HepG2 (cell line): ENCODE measurements at regions not wholly inside any gene's neighbourhood (a gene's known extent, or its start where the extent isn't known, plus 50 kb on each side); places are given as distances from the start of the nearest gene placed in this dataset.

Source experiments
- ATAC-seq: fragments of 200-7000 bp; cut with Tn5 transposase; 3 replicates; pipeline ENCODE4 v1.9.1; 2020; ENCODE audit warnings: mild to moderate bottlenecking, moderate library complexity
- BruUV-seq: library from RNA; stranded (reverse); fragments of 400-500 nt; replicated peaks from 2 replicates; lab custom pipeline; 2021; lab: Mats Ljungman, UMichigan
- CTCF ChIA-PET: fragments of 300-600 bp; formaldehyde crosslinking; extraction: SDS; loops from one replicate; lab custom pipeline; 2021; ENCODE audit warnings: low total read pairs, inconsistent platforms, low intra/inter-chr PET ratio; lab: Yijun Ruan, JAX
- POLR2A ChIA-PET: fragments of 350-600 bp; sonication (Branson Sonifier 250); formaldehyde crosslinking; loops from one replicate; lab custom pipeline; 2020; ENCODE audit warnings: antibody characterized with exemption, inconsistent platforms; lab: Yijun Ruan, JAX
- DNase-seq: peaks from one replicate; pipeline ENCODE4 v3.0.0-alpha.2; 2015; ENCODE audit warnings: low spot score
- FAIRE-seq: peaks from 3 replicates; lab custom pipeline; 2011; peaks lifted over from hg19 to GRCh38; lab: Jason Lieb, UNC
- H2AFZ ChIP-seq: one replicate; pipeline ENCODE4 v1.6.1; 2011; ENCODE audit warnings: low read length, inconsistent platforms
- H3K27ac ChIP-seq: fragments of 300-600 bp; 3 replicates; pipeline ENCODE4 v1.8.0; 2011; ENCODE audit warnings: mixed run types, mild to moderate bottlenecking, mixed read lengths, low read length, inconsistent platforms; ENCODE audit not compliant: insufficient read depth; ENCODE audit errors: extremely low read length
- H3K27me3 ChIP-seq, 2 experiments: fragments of 200-600 bp in 1 of 2; 2 replicates in 1 of 2; 3 replicates in 1 of 2; pipeline versions ENCODE4 v1.6.0 to v1.8.0; 2011; ENCODE audit warnings: low read length in 2 of 2, mild to moderate bottlenecking in 2 of 2, moderate library complexity in 2 of 2, inconsistent platforms in 1 of 2; ENCODE audit not compliant: insufficient read depth in 2 of 2, control insufficient read depth in 1 of 2
- H3K36me3 ChIP-seq, 2 experiments: fragments of 200-600 bp in 1 of 2; replicated peaks in 1 of 2; 2 replicates in 1 of 2; 3 replicates in 1 of 2; pipeline versions ENCODE4 v1.5.1 to v1.8.0; 2011; ENCODE audit warnings: low read length in 2 of 2, inconsistent platforms in 1 of 2; ENCODE audit not compliant: insufficient read depth in 2 of 2, control insufficient read depth in 1 of 2
- H3K4me1 ChIP-seq: 2 replicates; pipeline ENCODE4 v1.5.1; 2012; ENCODE audit warnings: low read length, inconsistent platforms; ENCODE audit not compliant: insufficient read depth
- H3K4me2 ChIP-seq: 2 replicates; pipeline ENCODE4 v1.6.0; 2011; ENCODE audit warnings: low read depth, low read length, inconsistent platforms
- H3K4me3 ChIP-seq, 3 experiments: fragments of 200-600 bp in 1 of 3; sonication (generic), shearing (Covaris generic) in 1 of 3; replicated peaks in 1 of 3; 2 replicates each; pipeline ENCODE4 v1.5.1; 2011 to 2016; ENCODE audit warnings: low read length in 3 of 3, inconsistent platforms in 2 of 3, low read depth in 2 of 3, mild to moderate bottlenecking in 2 of 3, control low read depth in 1 of 3, mixed read lengths in 1 of 3; ENCODE audit not compliant: insufficient read depth in 1 of 3
- H3K79me2 ChIP-seq: one replicate; pipeline ENCODE4 v1.6.1; 2011; ENCODE audit warnings: low read length, inconsistent platforms; ENCODE audit not compliant: insufficient read depth
- H3K9ac ChIP-seq: 2 replicates; pipeline ENCODE4 v1.6.0; 2011; ENCODE audit warnings: mild to moderate bottlenecking, low read depth, low read length, inconsistent platforms; ENCODE audit not compliant: insufficient read depth
- H3K9me3 ChIP-seq: 2 replicates; pipeline ENCODE4 v1.5.1; 2012; ENCODE audit warnings: mild to moderate bottlenecking, low read length
- H4K20me1 ChIP-seq: 2 replicates; pipeline ENCODE4 v1.6.0; 2011; ENCODE audit warnings: inconsistent platforms, mild to moderate bottlenecking, low read length, moderate library complexity; ENCODE audit not compliant: insufficient read depth
- ELF3 ChIP-seq: IDR thresholded peaks from 2 replicates; pipeline ENCODE4 v1.6.1; 2016; ENCODE audit warnings: missing genetic modification reagents, missing compliant biosample characterization
- EP300 ChIP-seq, 3 experiments: sonication (generic) in 1 of 3; formaldehyde crosslinking in 1 of 3; IDR thresholded peaks; 2 replicates each; pipeline versions ENCODE4 v1.5.1 to v1.6.1; 2011 to 2020; ENCODE audit warnings: low read depth in 2 of 3, low read length in 2 of 3, borderline replicate concordance in 1 of 3, improper control_type of control experiment in 1 of 3, mild to moderate bottlenecking in 1 of 3, missing genetic modification reagents in 1 of 3, moderate library complexity in 1 of 3
- FOXO1 ChIP-seq: sonication (generic); formaldehyde crosslinking; IDR thresholded peaks from 2 replicates; pipeline ENCODE4 v1.4.0; 2020; ENCODE audit warnings: missing genetic modification reagents
- KLF9 ChIP-seq: IDR thresholded peaks from 2 replicates; pipeline ENCODE4 v1.6.1; 2016; ENCODE audit warnings: low read depth
- NONO ChIP-seq, 2 experiments: fragments of 450-650 bp in 1 of 2; sonication (generic) in 1 of 2; formaldehyde crosslinking in 1 of 2; IDR thresholded peaks in 1 of 2; conservative IDR thresholded peaks in 1 of 2; 2 replicates each; pipeline versions ENCODE4 v1.6.1 to v1.8.0; 2017 to 2022; ENCODE audit warnings: mild to moderate bottlenecking in 1 of 2, missing genetic modification reagents in 1 of 2, moderate library complexity in 1 of 2
- RNF2 ChIP-seq: fragments of 450-650 bp; conservative IDR thresholded peaks from 2 replicates; pipeline ENCODE4 v1.6.1; 2016; ENCODE audit warnings: low read depth
- SALL2 ChIP-seq: sonication (generic); formaldehyde crosslinking; IDR thresholded peaks from 2 replicates; pipeline ENCODE4 v1.8.1; 2023; ENCODE audit warnings: mild to moderate bottlenecking, missing genetic modification reagents, inconsistent platforms
- THAP7 ChIP-seq: sonication (generic); formaldehyde crosslinking; IDR thresholded peaks from 2 replicates; pipeline ENCODE4 v1.8.1; 2023; ENCODE audit warnings: mild to moderate bottlenecking, missing genetic modification reagents
- TRIM24 ChIP-seq: sonication (generic); formaldehyde crosslinking; IDR thresholded peaks from 2 replicates; pipeline ENCODE4 v1.8.0; 2022; ENCODE audit warnings: mild to moderate bottlenecking, missing genetic modification reagents
- ZBTB7A ChIP-seq: sonication (generic); formaldehyde crosslinking; IDR thresholded peaks from 2 replicates; pipeline ENCODE4 v1.8.0; 2022; ENCODE audit warnings: mild to moderate bottlenecking, missing genetic modification reagents
- ZNF281 ChIP-seq: sonication (generic); formaldehyde crosslinking; IDR thresholded peaks from 2 replicates; pipeline ENCODE4 v1.4.0; 2020; ENCODE audit warnings: missing genetic modification reagents, borderline replicate concordance
- ZNF619 ChIP-seq: sonication (generic); formaldehyde crosslinking; IDR thresholded peaks from 2 replicates; pipeline ENCODE4 v1.4.0; 2020; ENCODE audit warnings: mild to moderate bottlenecking, missing genetic modification reagents
- ZNF710 ChIP-seq: sonication (generic); formaldehyde crosslinking; IDR thresholded peaks from 2 replicates; pipeline ENCODE4 v1.5.0; 2020; ENCODE audit warnings: mild to moderate bottlenecking, missing genetic modification reagents, borderline replicate concordance
- ZNF772 ChIP-seq: sonication (generic); formaldehyde crosslinking; IDR thresholded peaks from 2 replicates; pipeline ENCODE4 v1.5.0; 2020; ENCODE audit warnings: mild to moderate bottlenecking, missing genetic modification reagents
- ZNF776 ChIP-seq: sonication (generic); formaldehyde crosslinking; IDR thresholded peaks from 2 replicates; pipeline ENCODE4 v1.4.0; 2020; ENCODE audit warnings: mild to moderate bottlenecking, missing genetic modification reagents
- ZSCAN12 ChIP-seq: sonication (generic); formaldehyde crosslinking; IDR thresholded peaks from 2 replicates; pipeline ENCODE4 v1.9.0; 2021; ENCODE audit warnings: mild to moderate bottlenecking, missing genetic modification reagents
- WGBS: methylation state at CpG from one replicate; pipeline ENCODE4 v1.1.6; 2017; ENCODE audit warnings: low lambda C conversion rate; 5-methylcytosine and 5-hydroxymethylcytosine counted together
- in situ Hi-C: cut with HindIII; loops from 2 replicates; pipeline ENCODE4 v1.10.0; 2017; ENCODE audit warnings: low pct_unique_long_range_greater_than_20kb; ENCODE audit not compliant: extremely low pct_ligation_motif_present
- intact Hi-C: fragments of 100-400 bp; cut with micrococcal nuclease; formaldehyde crosslinking; loops from one replicate; pipeline ENCODE4 v1.10.0; 2022; ENCODE audit not compliant: unreplicated experiment
- TF ChIP-seq, protein P1 (sequence below): sonication (generic); formaldehyde crosslinking; IDR thresholded peaks from 2 replicates; pipeline ENCODE4 v1.5.0; 2020; ENCODE audit warnings: mild to moderate bottlenecking, missing genetic modification reagents

DNA sequence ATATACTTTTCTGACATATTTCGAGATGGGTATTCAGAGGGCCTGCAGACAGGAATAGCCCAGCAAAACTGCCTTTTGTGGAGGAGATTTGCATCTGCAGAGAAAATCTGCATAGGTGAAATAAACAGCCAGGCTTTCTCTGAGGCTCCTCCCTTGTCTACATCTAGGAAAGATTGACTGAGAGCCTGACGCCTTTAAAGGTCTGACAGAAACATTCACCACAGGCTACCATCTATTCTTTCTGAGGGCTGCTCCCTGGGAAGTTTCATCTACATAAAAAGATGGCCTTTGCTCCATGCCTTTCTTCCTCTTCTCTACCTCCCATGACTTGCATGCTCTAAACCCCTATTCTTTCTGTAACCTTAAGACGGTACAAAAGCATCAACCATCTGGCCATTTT is 55.0 kb upstream of the AP1S2 start:
- no peak overlapping the region for H3K4me3 ChIP-seq
- TF ChIP-seq ZNF776, result no peak
- TF ChIP-seq ZSCAN12 (CRISPR knock-in tag), result no peak
- TF ChIP-seq, protein P1, sequence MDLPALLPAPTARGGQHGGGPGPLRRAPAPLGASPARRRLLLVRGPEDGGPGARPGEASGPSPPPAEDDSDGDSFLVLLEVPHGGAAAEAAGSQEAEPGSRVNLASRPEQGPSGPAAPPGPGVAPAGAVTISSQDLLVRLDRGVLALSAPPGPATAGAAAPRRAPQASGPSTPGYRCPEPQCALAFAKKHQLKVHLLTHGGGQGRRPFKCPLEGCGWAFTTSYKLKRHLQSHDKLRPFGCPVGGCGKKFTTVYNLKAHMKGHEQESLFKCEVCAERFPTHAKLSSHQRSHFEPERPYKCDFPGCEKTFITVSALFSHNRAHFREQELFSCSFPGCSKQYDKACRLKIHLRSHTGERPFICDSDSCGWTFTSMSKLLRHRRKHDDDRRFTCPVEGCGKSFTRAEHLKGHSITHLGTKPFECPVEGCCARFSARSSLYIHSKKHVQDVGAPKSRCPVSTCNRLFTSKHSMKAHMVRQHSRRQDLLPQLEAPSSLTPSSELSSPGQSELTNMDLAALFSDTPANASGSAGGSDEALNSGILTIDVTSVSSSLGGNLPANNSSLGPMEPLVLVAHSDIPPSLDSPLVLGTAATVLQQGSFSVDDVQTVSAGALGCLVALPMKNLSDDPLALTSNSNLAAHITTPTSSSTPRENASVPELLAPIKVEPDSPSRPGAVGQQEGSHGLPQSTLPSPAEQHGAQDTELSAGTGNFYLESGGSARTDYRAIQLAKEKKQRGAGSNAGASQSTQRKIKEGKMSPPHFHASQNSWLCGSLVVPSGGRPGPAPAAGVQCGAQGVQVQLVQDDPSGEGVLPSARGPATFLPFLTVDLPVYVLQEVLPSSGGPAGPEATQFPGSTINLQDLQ (CRISPR knock-in tag), result no peak
- TF ChIP-seq ZNF710, result no peak
- TF ChIP-seq ZBTB7A (CRISPR knock-in tag), result no peak
- no peak for TF ChIP-seq THAP7 (CRISPR knock-in tag)
- no peak for TF ChIP-seq FOXO1 (CRISPR knock-in tag)
- TF ChIP-seq NONO (IDR thresholded peaks at IDR 0.05), result no peak
- TF ChIP-seq NONO (CRISPR knock-in tag; conservative IDR thresholded peaks at IDR 0.05), result no peak
- no peak for TF ChIP-seq RNF2
- no peak for TF ChIP-seq KLF9
- TF ChIP-seq EP300 (IDR thresholded peaks at IDR 0.05; ENCODE audit: low read depth in 2 of 2, low read length in 2 of 2), result no peak
- no peak for TF ChIP-seq EP300 (CRISPR knock-in tag; IDR thresholded peaks at IDR 0.05; ENCODE audit: borderline replicate concordance)
- TF ChIP-seq ZNF619 (CRISPR knock-in tag), result no peak
- TF ChIP-seq ZNF772 (CRISPR knock-in tag), result no peak
- no peak for TF ChIP-seq ZNF281 (CRISPR knock-in tag)
- no peak for TF ChIP-seq ELF3 (CRISPR knock-in tag)
- no peak for TF ChIP-seq TRIM24 (CRISPR knock-in tag)
- TF ChIP-seq SALL2 (CRISPR knock-in tag), result no peak
- TF ChIP-seq, all 625 proteins: peak for 0
- DNase-seq (no peak), FAIRE-seq (no peak), ATAC-seq (no peak)
- no peak overlapping the region for H3K9ac ChIP-seq
- no peak overlapping the region for H2AFZ ChIP-seq
- BruUV-seq, result no TSS peak
- no peaks in the 10 kb centered on the region for H3K79me2 ChIP-seq
- ChIA-PET POLR2A (no interaction called here), CTCF (no interaction called here)
- no peak overlapping the region for H3K27ac ChIP-seq
- peaks cover 7% of the 10 kb centered on the region for H3K4me1 ChIP-seq
- H4K20me1 ChIP-seq, result no peaks in the 10 kb centered on the region
- intact Hi-C loops (no loop called here), in situ Hi-C loops (no loop called here)
- H3K4me2 ChIP-seq, result no peak overlapping the region
- no peaks in the 10 kb centered on the region for H3K27me3 ChIP-seq
- 6% methylated on average over 1 of the region's 3 CpGs for WGBS
- no peaks in the 10 kb centered on the region for H3K36me3 ChIP-seq
- H3K9me3 ChIP-seq, result no peaks in the 10 kb centered on the region
